Astrocyte (in vitro differentiated cells and primary cell): ENCODE measurements at regions not wholly inside any gene's neighbourhood (a gene's known extent, or its start where the extent isn't known, plus 50 kb on each side); places are given as distances from the start of the nearest gene placed in this dataset.

Experiments
- DNase-seq: peaks from one replicate; pipeline ENCODE4 v3.0.0-alpha.2; 2010; ENCODE audit warnings: low read depth
- FAIRE-seq: peaks from 2 replicates; lab custom pipeline; 2011; peaks lifted over from hg19 to GRCh38; lab: Jason Lieb, UNC
- H2AFZ ChIP-seq: 2 replicates; pipeline ENCODE4 v1.6.0; 2012; ENCODE audit warnings: low read depth, low read length, inconsistent platforms
- H3K27ac ChIP-seq: 2 replicates; pipeline ENCODE4 v1.5.1; 2011; ENCODE audit warnings: low read depth, low read length, inconsistent platforms
- H3K27me3 ChIP-seq: 2 replicates; pipeline ENCODE4 v1.6.0; 2011; ENCODE audit warnings: low read length, inconsistent platforms; ENCODE audit not compliant: insufficient read depth
- H3K36me3 ChIP-seq: 2 replicates; pipeline ENCODE4 v1.5.1; 2011; ENCODE audit warnings: low read length, inconsistent platforms; ENCODE audit not compliant: insufficient read depth
- H3K4me1 ChIP-seq: 2 replicates; pipeline ENCODE4 v1.5.1; 2011; ENCODE audit warnings: low read length, inconsistent platforms; ENCODE audit not compliant: insufficient read depth
- H3K4me2 ChIP-seq: 2 replicates; pipeline ENCODE4 v1.6.0; 2012; ENCODE audit warnings: low read length, inconsistent platforms
- H3K4me3 ChIP-seq: 2 replicates; pipeline ENCODE4 v1.5.1; 2011; ENCODE audit warnings: low read depth, mild to moderate bottlenecking, low read length, inconsistent platforms; ENCODE audit not compliant: insufficient read depth
- H3K79me2 ChIP-seq: 2 replicates; pipeline ENCODE4 v1.6.0; 2012; ENCODE audit warnings: mild to moderate bottlenecking, low read length, inconsistent platforms; ENCODE audit not compliant: insufficient read depth
- H3K9ac ChIP-seq: 2 replicates; pipeline ENCODE4 v1.6.0; 2012; ENCODE audit warnings: mild to moderate bottlenecking, low read length, inconsistent platforms
- H3K9me3 ChIP-seq: 2 replicates; pipeline ENCODE4 v1.5.1; 2012; ENCODE audit warnings: low read depth, mild to moderate bottlenecking, low read length, inconsistent platforms; ENCODE audit not compliant: insufficient read depth
- H4K20me1 ChIP-seq: 2 replicates; pipeline ENCODE4 v1.6.0; 2012; ENCODE audit warnings: low read length, inconsistent platforms; ENCODE audit not compliant: insufficient read depth
- H3K27ac Mint-ChIP-seq: one replicate; pipeline ENCODE4 v1.8.0; 2021; ENCODE audit warnings: mild to moderate bottlenecking, mixed read lengths; ENCODE audit not compliant: unreplicated experiment
- H3K27me3 Mint-ChIP-seq: one replicate; pipeline ENCODE4 v1.8.0; 2021; ENCODE audit warnings: low read depth, mixed read lengths; ENCODE audit not compliant: unreplicated experiment
- H3K36me3 Mint-ChIP-seq: one replicate; pipeline ENCODE4 v1.8.0; 2021; ENCODE audit warnings: low read depth, mixed read lengths; ENCODE audit not compliant: unreplicated experiment
- H3K4me1 Mint-ChIP-seq: one replicate; pipeline ENCODE4 v1.8.0; 2021; ENCODE audit warnings: low read depth, mixed read lengths; ENCODE audit not compliant: unreplicated experiment
- H3K4me3 Mint-ChIP-seq: one replicate; pipeline ENCODE4 v1.8.0; 2021; ENCODE audit warnings: mild to moderate bottlenecking, moderate library complexity, mixed read lengths; ENCODE audit not compliant: unreplicated experiment
- H3K9me3 Mint-ChIP-seq: one replicate; pipeline ENCODE4 v1.8.0; 2021; ENCODE audit warnings: mild to moderate bottlenecking, mixed read lengths; ENCODE audit not compliant: unreplicated experiment
- EZH2 ChIP-seq: IDR thresholded peaks from 2 replicates; pipeline ENCODE4 v1.6.1; 2012; ENCODE audit warnings: mild to moderate bottlenecking, low read length, inconsistent platforms; ENCODE audit not compliant: insufficient read depth
- TF ChIP-seq, protein P1 (sequence below): IDR thresholded peaks from 2 replicates; pipeline ENCODE4 v1.5.1; 2011; ENCODE audit warnings: low read depth, mild to moderate bottlenecking, inconsistent platforms, low read length, moderate library complexity; ENCODE audit not compliant: insufficient read depth

GRCh38 chr5:12691330-12691729 is 787.1 kb upstream of the CTNND2 start:
- H3K4me3 Mint-ChIP-seq: no peak overlapping the region
- TF ChIP-seq EZH2: no peak
- Histone ChIP-seq H3K4me2 (no peak overlapping the region), H3K4me1 (no peaks in the 10 kb centered on the region), H3K4me3 (no peak overlapping the region), H3K27me3 (no peaks in the 10 kb centered on the region), H3K79me2 (no peaks in the 10 kb centered on the region), H3K9ac (no peak overlapping the region), H3K36me3 (no peaks in the 10 kb centered on the region), H3K9me3 (no peaks in the 10 kb centered on the region), H2AFZ (no peak overlapping the region), H3K27ac (no peak overlapping the region), H4K20me1 (no peaks in the 10 kb centered on the region)
- H3K4me1 Mint-ChIP-seq: peaks cover 4% of the 10 kb centered on the region
- H3K36me3 Mint-ChIP-seq: no peaks in the 10 kb centered on the region
- H3K9me3 Mint-ChIP-seq: no peaks in the 10 kb centered on the region
- FAIRE-seq: no peak
- H3K27ac Mint-ChIP-seq: no peak overlapping the region
- DNase-seq: no peak
- H3K27me3 Mint-ChIP-seq: no peaks in the 10 kb centered on the region

- H3K27me3 ChIP-seq: no peaks in the 10 kb centered on the region
- Mint-ChIP-seq H3K4me3 (no peak overlapping the region), H3K36me3 (no peaks in the 10 kb centered on the region), H3K27ac (no peak overlapping the region), H3K27me3 (no peaks in the 10 kb centered on the region), H3K9me3 (no peaks in the 10 kb centered on the region), H3K4me1 (peaks cover 4% of the 10 kb centered on the region)
- no peak overlapping the region for H3K4me2 ChIP-seq
- no peaks in the 10 kb centered on the region for H3K4me1 ChIP-seq
- H3K4me3 ChIP-seq: no peak overlapping the region
- FAIRE-seq (no peak), DNase-seq (no peak)
- H2AFZ ChIP-seq: no peak overlapping the region
- H4K20me1 ChIP-seq: no peaks in the 10 kb centered on the region
- TF ChIP-seq, protein P1, sequence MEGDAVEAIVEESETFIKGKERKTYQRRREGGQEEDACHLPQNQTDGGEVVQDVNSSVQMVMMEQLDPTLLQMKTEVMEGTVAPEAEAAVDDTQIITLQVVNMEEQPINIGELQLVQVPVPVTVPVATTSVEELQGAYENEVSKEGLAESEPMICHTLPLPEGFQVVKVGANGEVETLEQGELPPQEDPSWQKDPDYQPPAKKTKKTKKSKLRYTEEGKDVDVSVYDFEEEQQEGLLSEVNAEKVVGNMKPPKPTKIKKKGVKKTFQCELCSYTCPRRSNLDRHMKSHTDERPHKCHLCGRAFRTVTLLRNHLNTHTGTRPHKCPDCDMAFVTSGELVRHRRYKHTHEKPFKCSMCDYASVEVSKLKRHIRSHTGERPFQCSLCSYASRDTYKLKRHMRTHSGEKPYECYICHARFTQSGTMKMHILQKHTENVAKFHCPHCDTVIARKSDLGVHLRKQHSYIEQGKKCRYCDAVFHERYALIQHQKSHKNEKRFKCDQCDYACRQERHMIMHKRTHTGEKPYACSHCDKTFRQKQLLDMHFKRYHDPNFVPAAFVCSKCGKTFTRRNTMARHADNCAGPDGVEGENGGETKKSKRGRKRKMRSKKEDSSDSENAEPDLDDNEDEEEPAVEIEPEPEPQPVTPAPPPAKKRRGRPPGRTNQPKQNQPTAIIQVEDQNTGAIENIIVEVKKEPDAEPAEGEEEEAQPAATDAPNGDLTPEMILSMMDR: no peak
- no peak for TF ChIP-seq EZH2
- H3K27ac ChIP-seq: no peak overlapping the region
- no peaks in the 10 kb centered on the region for H3K79me2 ChIP-seq
- H3K36me3 ChIP-seq: no peaks in the 10 kb centered on the region
- no peak overlapping the region for H3K9ac ChIP-seq
- H3K9me3 ChIP-seq: no peaks in the 10 kb centered on the region
These were observed 786.1 kb upstream of the CTNND2 start for GRCh38 chr5:12690361-12690760.

- H3K36me3 Mint-ChIP-seq: no peaks in the 10 kb centered on the region
- Histone ChIP-seq H3K4me2 (no peak overlapping the region), H3K9me3 (no peaks in the 10 kb centered on the region), H3K4me1 (no peaks in the 10 kb centered on the region), H4K20me1 (no peaks in the 10 kb centered on the region), H3K9ac (no peak overlapping the region), H2AFZ (no peak overlapping the region), H3K27ac (no peak overlapping the region), H3K4me3 (no peak overlapping the region), H3K36me3 (no peaks in the 10 kb centered on the region), H3K27me3 (no peaks in the 10 kb centered on the region), H3K79me2 (no peaks in the 10 kb centered on the region)
- no peaks in the 10 kb centered on the region for H3K4me1 Mint-ChIP-seq
- TF ChIP-seq EZH2: no peak
- TF ChIP-seq, protein P1: no peak
- H3K27ac Mint-ChIP-seq: no peak overlapping the region
- no peaks in the 10 kb centered on the region for H3K27me3 Mint-ChIP-seq
- FAIRE-seq (no peak), DNase-seq (no peak)
- H3K9me3 Mint-ChIP-seq: no peaks in the 10 kb centered on the region
- H3K4me3 Mint-ChIP-seq: no peak overlapping the region
These were observed 779.0 kb upstream of the CTNND2 start for GRCh38 chr5:12683249-12683648.
